Right lobe of liver (tissue), 4 donors: ENCODE measurements at regions not wholly inside any gene's neighbourhood (a gene's known extent, or its start where the extent isn't known, plus 50 kb on each side); places are given as distances from the start of the nearest gene placed in this dataset.

ENCODE experiments used
- POLR2A ChIP-seq: fragments of 450-650 bp; IDR thresholded peaks from one replicate; pipeline ENCODE4 v1.6.1; 2017; ENCODE audit warnings: antibody characterized with exemption, mild to moderate bottlenecking
- TF ChIP-seq, protein P1 (sequence below), 4 donors: fragments of 200-600 bp in 3 of 4; fragments of 450-650 bp in 1 of 4; IDR thresholded peaks; one replicate each; pipeline versions ENCODE4 v1.5.1 to v1.8.0; 2016 to 2022; ENCODE audit warnings: antibody characterized with exemption in 4 of 4, mild to moderate bottlenecking in 2 of 4
- donor health status: DM: no; HTN: no; CAD: no.
- donor health status: DM: no; HTN: no; CAD: no.
- donor health status: DM: no; HTN: yes; CAD: no.

DNA sequence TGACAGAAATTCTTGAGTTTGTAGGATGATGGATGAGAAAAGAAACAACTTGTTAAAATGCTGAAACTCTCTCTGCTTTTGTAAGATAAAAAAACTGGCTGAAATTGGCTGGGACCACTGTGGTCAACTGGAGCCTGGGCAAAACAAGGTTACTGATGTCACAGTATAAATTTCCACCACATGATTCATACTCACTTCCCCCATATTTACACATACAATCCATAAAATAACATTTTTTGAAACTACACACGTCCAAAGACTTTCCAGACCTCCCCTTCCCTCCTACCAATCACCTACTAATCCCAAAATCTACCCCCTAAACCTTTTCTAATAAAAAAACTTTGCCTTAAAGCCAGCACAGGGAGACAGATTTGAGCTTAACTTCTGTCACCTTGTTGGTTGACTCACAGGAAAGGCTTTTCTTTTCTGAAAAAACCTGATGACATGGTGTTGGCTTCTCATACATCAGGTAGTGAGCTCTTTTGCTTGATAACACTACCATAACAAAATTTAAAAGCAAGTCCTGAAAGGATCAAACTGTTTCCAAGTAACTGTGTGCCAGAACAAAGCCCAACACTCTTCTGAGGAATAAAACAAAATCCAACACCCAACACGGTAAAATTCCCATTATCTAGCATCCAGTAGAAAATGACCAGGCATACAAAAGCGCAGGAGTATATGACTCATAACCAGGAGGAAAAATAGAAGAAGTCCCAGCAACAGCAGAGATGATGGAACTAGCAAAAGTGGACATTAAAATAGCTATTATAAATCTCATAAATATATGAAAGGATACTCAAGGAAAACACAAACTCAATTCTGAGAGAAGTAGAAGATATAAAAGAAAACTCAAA, 87.3 kb upstream of the SNRK start:
- TF ChIP-seq, protein P1, sequence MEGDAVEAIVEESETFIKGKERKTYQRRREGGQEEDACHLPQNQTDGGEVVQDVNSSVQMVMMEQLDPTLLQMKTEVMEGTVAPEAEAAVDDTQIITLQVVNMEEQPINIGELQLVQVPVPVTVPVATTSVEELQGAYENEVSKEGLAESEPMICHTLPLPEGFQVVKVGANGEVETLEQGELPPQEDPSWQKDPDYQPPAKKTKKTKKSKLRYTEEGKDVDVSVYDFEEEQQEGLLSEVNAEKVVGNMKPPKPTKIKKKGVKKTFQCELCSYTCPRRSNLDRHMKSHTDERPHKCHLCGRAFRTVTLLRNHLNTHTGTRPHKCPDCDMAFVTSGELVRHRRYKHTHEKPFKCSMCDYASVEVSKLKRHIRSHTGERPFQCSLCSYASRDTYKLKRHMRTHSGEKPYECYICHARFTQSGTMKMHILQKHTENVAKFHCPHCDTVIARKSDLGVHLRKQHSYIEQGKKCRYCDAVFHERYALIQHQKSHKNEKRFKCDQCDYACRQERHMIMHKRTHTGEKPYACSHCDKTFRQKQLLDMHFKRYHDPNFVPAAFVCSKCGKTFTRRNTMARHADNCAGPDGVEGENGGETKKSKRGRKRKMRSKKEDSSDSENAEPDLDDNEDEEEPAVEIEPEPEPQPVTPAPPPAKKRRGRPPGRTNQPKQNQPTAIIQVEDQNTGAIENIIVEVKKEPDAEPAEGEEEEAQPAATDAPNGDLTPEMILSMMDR (IDR thresholded peaks at IDR 0.05) = no peak
- TF ChIP-seq POLR2A = no peak
